DND-41 (cell line): ENCODE measurements at regions not wholly inside any gene's neighbourhood (a gene's known extent, or its start where the extent isn't known, plus 50 kb on each side); places are given as distances from the start of the nearest gene placed in this dataset.

Experiments used
- ATAC-seq: fragments of 200-7000 bp; cut with Tn5 transposase; 3 replicates; pipeline ENCODE4 v1.9.1; 2021; ENCODE audit warnings: low read depth; ENCODE audit not compliant: insufficient read depth
- DNase-seq: peaks from one replicate; pipeline ENCODE4 v3.0.0-alpha.2; 2020
- H2AFZ ChIP-seq: 2 replicates; pipeline ENCODE4 v1.6.0; 2012; ENCODE audit warnings: low read depth, low read length
- H3K27ac ChIP-seq: 2 replicates; pipeline ENCODE4 v1.5.1; 2012; ENCODE audit warnings: low read length, inconsistent platforms
- H3K27me3 ChIP-seq: fragments of 200-600 bp; sonication (generic); 2 replicates; pipeline ENCODE4 v1.6.0; 2012; ENCODE audit warnings: low read length, mild to moderate bottlenecking, inconsistent platforms; ENCODE audit not compliant: insufficient read depth, poor library complexity
- H3K36me3 ChIP-seq: 2 replicates; pipeline ENCODE4 v1.5.1; 2012; ENCODE audit warnings: low read length, inconsistent platforms; ENCODE audit not compliant: insufficient read depth
- H3K4me1 ChIP-seq: 2 replicates; pipeline ENCODE4 v1.5.1; 2012; ENCODE audit warnings: mild to moderate bottlenecking, low read length; ENCODE audit not compliant: insufficient read depth
- H3K4me2 ChIP-seq: 2 replicates; pipeline ENCODE4 v1.6.0; 2012; ENCODE audit warnings: mild to moderate bottlenecking, moderate library complexity, low read length, inconsistent platforms; ENCODE audit not compliant: insufficient read depth
- H3K4me3 ChIP-seq, 2 experiments: fragments of 200-600 bp in 1 of 2; shearing (Covaris generic) in 1 of 2; 2 replicates each; pipeline ENCODE4 v1.5.1; 2012 to 2016; ENCODE audit warnings: inconsistent platforms in 2 of 2, low read length in 2 of 2, mild to moderate bottlenecking in 2 of 2, low read depth in 1 of 2, moderate library complexity in 1 of 2
- H3K79me2 ChIP-seq: 2 replicates; pipeline ENCODE4 v1.6.0; 2012; ENCODE audit warnings: low read length, inconsistent platforms; ENCODE audit not compliant: insufficient read depth
- H3K9ac ChIP-seq: 2 replicates; pipeline ENCODE4 v1.6.0; 2012; ENCODE audit warnings: low read depth, mild to moderate bottlenecking, inconsistent platforms, low read length, moderate library complexity
- H3K9me3 ChIP-seq: 2 replicates; pipeline ENCODE4 v1.5.1; 2012; ENCODE audit warnings: low read length, moderate library complexity, mild to moderate bottlenecking, inconsistent platforms; ENCODE audit not compliant: insufficient read depth, severe bottlenecking
- H4K20me1 ChIP-seq: 2 replicates; pipeline ENCODE4 v1.6.0; 2012; ENCODE audit warnings: low read length; ENCODE audit not compliant: insufficient read depth
- CTCF ChIP-seq: IDR thresholded peaks from 2 replicates; pipeline ENCODE4 v1.5.1; 2012; ENCODE audit warnings: borderline replicate concordance, low read length, moderate library complexity, mild to moderate bottlenecking; ENCODE audit not compliant: poor library complexity, severe bottlenecking; ENCODE audit errors: extremely low read depth
- EZH2 ChIP-seq: IDR thresholded peaks from 3 replicates; pipeline ENCODE4 v1.6.1; 2012; ENCODE audit warnings: borderline replicate concordance, low read depth, mild to moderate bottlenecking, moderate library complexity, low read length, inconsistent platforms; ENCODE audit not compliant: severe bottlenecking

GRCh38 chr9:25282946-25283345, 395.3 kb downstream of the TUSC1 start:
- H3K27me3 ChIP-seq, result no peaks in the 10 kb centered on the region
- H3K4me3 ChIP-seq, result no peak overlapping the region
- H3K9ac ChIP-seq, result no peak overlapping the region
- no peaks in the 10 kb centered on the region for H3K36me3 ChIP-seq
- no peak overlapping the region for H2AFZ ChIP-seq
- ATAC-seq (no peak), DNase-seq (no peak)
- H3K79me2 ChIP-seq, result no peaks in the 10 kb centered on the region
- TF ChIP-seq EZH2, result no peak
- no peak for TF ChIP-seq CTCF
- no peaks in the 10 kb centered on the region for H3K4me1 ChIP-seq
- no peak overlapping the region for H3K4me2 ChIP-seq
- H3K27ac ChIP-seq, result no peak overlapping the region
- no peaks in the 10 kb centered on the region for H4K20me1 ChIP-seq
- no peaks in the 10 kb centered on the region for H3K9me3 ChIP-seq

- ATAC-seq (no peak), DNase-seq (no peak)
- no peaks in the 10 kb centered on the region for H3K9me3 ChIP-seq
- no peaks in the 10 kb centered on the region for H3K79me2 ChIP-seq
- no peaks in the 10 kb centered on the region for H3K27me3 ChIP-seq
- no peak overlapping the region for H3K4me2 ChIP-seq
- H2AFZ ChIP-seq, result no peak overlapping the region
- TF ChIP-seq EZH2 (no peak), CTCF (no peak)
- no peaks in the 10 kb centered on the region for H4K20me1 ChIP-seq
- H3K9ac ChIP-seq, result no peak overlapping the region
- H3K4me3 ChIP-seq, result no peak overlapping the region
- no peaks in the 10 kb centered on the region for H3K36me3 ChIP-seq
- H3K27ac ChIP-seq, result no peak overlapping the region
- no peaks in the 10 kb centered on the region for H3K4me1 ChIP-seq
Observed at GRCh38 chr9:25261445-25261844, 416.8 kb downstream of the TUSC1 start.

- H3K27me3 ChIP-seq, result no peaks in the 10 kb centered on the region
Observed at GRCh38 chr9:25260046-25260445, 418.2 kb downstream of the TUSC1 start.

More at GRCh38 chr9:25260046-25260445, 418.2 kb downstream of the TUSC1 start:
- no peaks in the 10 kb centered on the region for H3K79me2 ChIP-seq
- H3K9ac ChIP-seq, result no peak overlapping the region
- DNase-seq (no peak), ATAC-seq (no peak)
- TF ChIP-seq EZH2, result no peak
- no peak for TF ChIP-seq CTCF
- H3K4me2 ChIP-seq, result no peak overlapping the region
- no peak overlapping the region for H2AFZ ChIP-seq
- no peaks in the 10 kb centered on the region for H3K4me1 ChIP-seq
- no peak overlapping the region for H3K27ac ChIP-seq
- H3K4me3 ChIP-seq, result no peak overlapping the region
- H4K20me1 ChIP-seq, result no peaks in the 10 kb centered on the region
- no peaks in the 10 kb centered on the region for H3K9me3 ChIP-seq
- H3K36me3 ChIP-seq, result no peaks in the 10 kb centered on the region
